ENCODE measurements at regions not wholly inside any gene's neighbourhood (a gene's known extent, or its start where the extent isn't known, plus 50 kb on each side); places are given as distances from the start of the nearest gene placed in this dataset.
A peak's percentile ranks its signal among the peaks of the same experiment; 100 is the strongest.

DNA sequence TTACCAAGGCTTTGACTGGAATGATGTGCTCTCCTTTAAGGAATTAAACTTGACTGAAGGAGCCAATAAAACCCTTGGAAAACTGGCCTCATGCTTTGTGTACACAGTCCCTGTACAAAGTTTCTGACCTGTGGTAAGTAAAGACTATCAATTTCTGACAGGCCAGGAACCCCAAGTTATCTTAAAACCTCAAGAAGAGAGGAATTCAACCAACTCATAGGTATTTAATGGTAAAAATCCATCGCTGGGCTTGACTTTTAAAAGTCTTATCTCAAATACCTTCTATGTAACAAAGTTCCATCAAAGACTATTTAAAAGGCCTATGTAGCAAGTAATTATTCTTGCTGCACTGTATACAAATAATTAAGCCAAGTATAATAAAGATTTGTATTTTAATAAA is 103.7 kb upstream of the TENT5D start:
- 67 to 83% methylated on average over 1 of the region's 1 CpG for WGBS, 2 donors
- no peak for DNase-seq

GRCh38 chrX:80317646-80318045 is 102.6 kb upstream of the TENT5D start:
- DNase-seq, result no peak
- Histone ChIP-seq H3K4me1 (no peaks in the 10 kb centered on the region), H3K36me3 (ENCODE audit: low read depth, missing control alignments) (no peaks in the 10 kb centered on the region), H3K27me3 (no peaks in the 10 kb centered on the region), H3K9me3 (no peaks in the 10 kb centered on the region), H3K27ac (no peak overlapping the region), H3K4me3 (no peak overlapping the region)
- no peak for TF ChIP-seq CTCF (IDR thresholded peaks at IDR 0.05)
- TF ChIP-seq POLR2A (IDR thresholded peaks at IDR 0.05), result no peak
- intact Hi-C loops (cut with DNase I; ENCODE audit: low total_unique reads), result no loop called here
- 80 to 93% methylated on average over 2 of the region's 2 CpGs for WGBS, 2 donors

More for the DNA sequence above, 103.7 kb upstream of the TENT5D start:
- no peaks in the 10 kb centered on the region for H3K36me3 ChIP-seq (ENCODE audit: low read depth, missing control alignments)
- H3K27ac ChIP-seq, result no peak overlapping the region
- no peak overlapping the region for H3K4me3 ChIP-seq
- H3K27me3 ChIP-seq, result no peaks in the 10 kb centered on the region
- intact Hi-C loops (cut with DNase I; ENCODE audit: low total_unique reads), result no loop called here
- TF ChIP-seq POLR2A (IDR thresholded peaks at IDR 0.05) (no peak), CTCF (IDR thresholded peaks at IDR 0.05) (no peak)
- H3K4me1 ChIP-seq, result no peaks in the 10 kb centered on the region
- H3K9me3 ChIP-seq, result no peaks in the 10 kb centered on the region

DNA sequence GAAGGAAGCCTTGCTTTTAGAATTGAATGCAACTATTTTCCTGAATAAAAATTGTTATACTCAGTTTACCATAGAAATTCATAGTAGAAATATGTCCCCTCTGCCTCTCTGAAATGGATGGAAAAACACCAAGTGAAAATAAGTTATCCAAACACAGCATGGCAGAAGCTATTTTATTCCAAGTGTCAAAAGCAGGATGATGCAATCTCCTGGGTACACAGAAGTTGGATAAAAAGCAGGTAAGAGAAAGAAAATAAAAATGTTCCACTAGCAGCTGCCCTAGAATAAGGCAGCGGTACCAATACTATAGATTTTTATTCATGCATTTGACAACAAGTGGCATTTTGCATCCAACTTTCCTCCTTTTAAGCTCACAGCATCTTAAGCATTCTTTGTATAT is 89.0 kb upstream of the TENT5D start:
- H3K4me1 ChIP-seq, result no peaks in the 10 kb centered on the region
- H3K36me3 ChIP-seq (ENCODE audit: low read depth, missing control alignments), result no peaks in the 10 kb centered on the region
- H3K27ac ChIP-seq, result no peak overlapping the region
- no peak for TF ChIP-seq POLR2A (IDR thresholded peaks at IDR 0.05)
- TF ChIP-seq CTCF (IDR thresholded peaks at IDR 0.05), result no peak
- intact Hi-C loops (cut with DNase I; ENCODE audit: low total_unique reads), result no loop called here
- no peak for DNase-seq
- 92 to 97% methylated on average over 1 of the region's 1 CpG for WGBS, 2 donors
- H3K4me3 ChIP-seq, result no peak overlapping the region
- no peaks in the 10 kb centered on the region for H3K9me3 ChIP-seq
- H3K27me3 ChIP-seq, result no peaks in the 10 kb centered on the region

- 9 to 28% methylated on average over 7 of the region's 7 CpGs for WGBS, 2 donors
- H3K27me3 ChIP-seq, result no peaks in the 10 kb centered on the region
- H3K4me1 ChIP-seq, result no peaks in the 10 kb centered on the region
- H3K27ac ChIP-seq, result no peak overlapping the region
- H3K4me3 ChIP-seq, result peak overlapping the region; percentile 40 to 50
- DNase-seq, result no peak
- intact Hi-C loops (cut with DNase I; ENCODE audit: low total_unique reads), result no loop called here
- TF ChIP-seq CTCF (IDR thresholded peaks at IDR 0.05) (no peak), POLR2A (IDR thresholded peaks at IDR 0.05) (no peak)
- H3K36me3 ChIP-seq (ENCODE audit: low read depth, missing control alignments), result no peaks in the 10 kb centered on the region
- no peaks in the 10 kb centered on the region for H3K9me3 ChIP-seq
Measured at GRCh38 chrX:80334583-80334982, 85.7 kb upstream of the TENT5D start.

- intact Hi-C loops (cut with DNase I; ENCODE audit: low total_unique reads), result no loop called here
- WGBS, 2 donors, result 28 to 58% methylated on average over 19 to 27 of the region's 38 CpGs
- H3K36me3 ChIP-seq (ENCODE audit: low read depth, missing control alignments), result no peaks in the 10 kb centered on the region
- H3K27ac ChIP-seq, result no peak overlapping the region
- H3K9me3 ChIP-seq, result no peaks in the 10 kb centered on the region
- H3K4me1 ChIP-seq, result no peaks in the 10 kb centered on the region
- peak overlapping the region; percentile 40 to 50 for H3K4me3 ChIP-seq
- H3K27me3 ChIP-seq, result no peaks in the 10 kb centered on the region
- peak; percentile 84 for DNase-seq
- TF ChIP-seq POLR2A (IDR thresholded peaks at IDR 0.05), result no peak
Measured at GRCh38 chrX:80335062-80335830, 85.0 kb upstream of the TENT5D start.

Measured in testis (tissue), 2 donors.